ENCODE measurements at regions not wholly inside any gene's neighbourhood (a gene's known extent, or its start where the extent isn't known, plus 50 kb on each side); places are given as distances from the start of the nearest gene placed in this dataset.
"Not testable (repeated sequence)": the region's sequence is repeated elsewhere in the genome, so short reads cannot be mapped to it uniquely, and the experiment has no call there.

DNA sequence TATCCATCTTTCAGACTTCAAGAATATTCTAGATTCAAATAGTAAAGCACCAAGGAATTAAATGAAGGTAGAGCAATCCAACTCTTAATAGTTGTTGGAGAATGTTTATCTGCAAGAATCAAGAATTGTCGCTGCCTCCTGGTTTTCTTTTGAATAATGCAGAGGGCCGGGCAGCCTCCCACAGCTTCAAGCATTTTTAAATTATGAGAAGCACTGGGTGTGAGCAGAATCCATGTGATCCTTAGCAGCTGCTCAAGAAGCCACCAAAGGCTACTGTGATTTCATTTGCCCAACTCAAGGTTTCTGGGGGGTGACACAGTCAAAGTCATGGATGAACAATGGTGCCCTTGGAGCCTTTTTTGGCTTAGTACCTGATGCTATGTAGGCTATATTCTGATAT, 374.9 kb downstream of the BCL2L11 start:
- TF ChIP-seq EZH2 (IDR thresholded peaks at IDR 0.05; ENCODE audit: borderline replicate concordance, low read length), result not testable (repeated sequence)
- TF ChIP-seq, protein P1, sequence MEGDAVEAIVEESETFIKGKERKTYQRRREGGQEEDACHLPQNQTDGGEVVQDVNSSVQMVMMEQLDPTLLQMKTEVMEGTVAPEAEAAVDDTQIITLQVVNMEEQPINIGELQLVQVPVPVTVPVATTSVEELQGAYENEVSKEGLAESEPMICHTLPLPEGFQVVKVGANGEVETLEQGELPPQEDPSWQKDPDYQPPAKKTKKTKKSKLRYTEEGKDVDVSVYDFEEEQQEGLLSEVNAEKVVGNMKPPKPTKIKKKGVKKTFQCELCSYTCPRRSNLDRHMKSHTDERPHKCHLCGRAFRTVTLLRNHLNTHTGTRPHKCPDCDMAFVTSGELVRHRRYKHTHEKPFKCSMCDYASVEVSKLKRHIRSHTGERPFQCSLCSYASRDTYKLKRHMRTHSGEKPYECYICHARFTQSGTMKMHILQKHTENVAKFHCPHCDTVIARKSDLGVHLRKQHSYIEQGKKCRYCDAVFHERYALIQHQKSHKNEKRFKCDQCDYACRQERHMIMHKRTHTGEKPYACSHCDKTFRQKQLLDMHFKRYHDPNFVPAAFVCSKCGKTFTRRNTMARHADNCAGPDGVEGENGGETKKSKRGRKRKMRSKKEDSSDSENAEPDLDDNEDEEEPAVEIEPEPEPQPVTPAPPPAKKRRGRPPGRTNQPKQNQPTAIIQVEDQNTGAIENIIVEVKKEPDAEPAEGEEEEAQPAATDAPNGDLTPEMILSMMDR (conservative IDR thresholded peaks at IDR 0.05 in 1 of 2, IDR thresholded peaks at IDR 0.05 in 1 of 2; ENCODE audit: extremely low read depth in 1 of 2, insufficient read depth in 1 of 2, low read depth in 1 of 2, low read length in 2 of 2), result not testable (repeated sequence)

Measured in mammary epithelial cell (primary cell).